K562 (cell line): ENCODE measurements at regions not wholly inside any gene's neighbourhood (a gene's known extent, or its start where the extent isn't known, plus 50 kb on each side); places are given as distances from the start of the nearest gene placed in this dataset.

Experiments
- ATAC-seq: fragments of 200-7000 bp; cut with Tn5 transposase; 3 replicates; pipeline ENCODE4 v1.9.1; 2020; ENCODE audit warnings: moderate library complexity
- BruUV-seq: library from RNA; stranded (reverse); fragments of 400-500 nt; replicated peaks from 2 replicates; lab custom pipeline; 2021; lab: Mats Ljungman, UMichigan
- CTCF ChIA-PET: fragments of 300-600 bp; formaldehyde crosslinking; extraction: SDS; loops from one replicate; lab custom pipeline; 2021; ENCODE audit warnings: low intra/inter-chr PET ratio; lab: Yijun Ruan, JAX
- POLR2A ChIA-PET: fragments of 300-600, 350-650 bp; sonication (Branson Sonifier 250); formaldehyde crosslinking; extraction: SDS; loops from one replicate; lab custom pipeline; 2021; ENCODE audit warnings: antibody characterized with exemption, inconsistent platforms; lab: Yijun Ruan, JAX
- DNase-seq, 4 experiments: peaks; one replicate each; pipeline versions ENCODE4 v3.0.0 to v3.0.0-alpha.2; 2011 to 2018; ENCODE audit warnings: low spot score in 3 of 4, mixed read lengths in 3 of 4; ENCODE audit errors: extremely low read depth in 1 of 4
- FAIRE-seq: peaks from 2 replicates; lab custom pipeline; 2011; peaks lifted over from hg19 to GRCh38; lab: Jason Lieb, UNC
- H2AFZ ChIP-seq: 2 replicates; pipeline ENCODE4 v1.6.0; 2011; ENCODE audit warnings: low read depth, low read length, control low read depth, inconsistent platforms
- H3K27ac ChIP-seq: fragments of 200-600 bp; 3 replicates; pipeline ENCODE4 v1.8.0; 2011; ENCODE audit warnings: low read depth, mild to moderate bottlenecking, control low read depth, inconsistent platforms, low read length, moderate library complexity, mixed read lengths; ENCODE audit errors: extremely low read depth
- H3K27me3 ChIP-seq, 2 experiments: fragments of 300-600 bp in 1 of 2; 2 replicates in 1 of 2; 3 replicates in 1 of 2; pipeline versions ENCODE4 v1.6.0 to v1.8.0; 2011; ENCODE audit warnings: inconsistent platforms in 2 of 2, low read length in 2 of 2, mild to moderate bottlenecking in 1 of 2, mixed read lengths in 1 of 2, moderate library complexity in 1 of 2; ENCODE audit not compliant: control insufficient read depth in 2 of 2, insufficient read depth in 2 of 2
- H3K36me3 ChIP-seq: fragments of 300-600 bp; 3 replicates; pipeline ENCODE4 v1.8.0; 2011; ENCODE audit warnings: mild to moderate bottlenecking, low read length, inconsistent platforms; ENCODE audit not compliant: control insufficient read depth, insufficient read depth
- H3K4me1 ChIP-seq, 2 experiments: fragments of 200-600 bp in 1 of 2; replicated peaks in 1 of 2; 2 replicates in 1 of 2; 3 replicates in 1 of 2; pipeline versions ENCODE4 v1.5.1 to v1.8.0; 2011; ENCODE audit warnings: inconsistent platforms in 2 of 2, low read length in 2 of 2, mild to moderate bottlenecking in 1 of 2, mixed read lengths in 1 of 2, moderate library complexity in 1 of 2; ENCODE audit not compliant: control insufficient read depth in 2 of 2, insufficient read depth in 2 of 2
- H3K4me2 ChIP-seq: 2 replicates; pipeline ENCODE4 v1.6.1; 2011; ENCODE audit warnings: low read length, control low read depth, inconsistent platforms, mixed read lengths; ENCODE audit not compliant: insufficient read depth
- H3K4me3 ChIP-seq: fragments of 200-600 bp; sonication (generic), shearing (Covaris generic); 2 replicates; pipeline ENCODE4 v1.5.1; 2016; ENCODE audit warnings: control low read depth, inconsistent platforms
- H3K79me2 ChIP-seq: fragments of 200-600 bp; 3 replicates; pipeline ENCODE4 v1.8.0; 2011; ENCODE audit warnings: low read length, inconsistent platforms; ENCODE audit not compliant: control insufficient read depth, insufficient read depth
- H3K9ac ChIP-seq, 2 experiments: 2 replicates each; pipeline versions ENCODE4 v1.6.0 to v1.6.1; 2011; ENCODE audit warnings: low read depth in 2 of 2, low read length in 2 of 2, control low read depth in 1 of 2, inconsistent platforms in 1 of 2, mild to moderate bottlenecking in 1 of 2, mixed read lengths in 1 of 2; ENCODE audit not compliant: insufficient read depth in 1 of 2
- H3K9me1 ChIP-seq: one replicate; pipeline ENCODE4 v1.6.0; 2011; ENCODE audit warnings: inconsistent platforms, mild to moderate bottlenecking, low read length, moderate library complexity; ENCODE audit not compliant: control insufficient read depth, insufficient read depth
- H3K9me3 ChIP-seq: replicated peaks from 2 replicates; pipeline ENCODE4 v1.5.1; 2011; ENCODE audit warnings: low read depth, low read length, inconsistent platforms; ENCODE audit not compliant: control insufficient read depth, insufficient read depth
- H4K20me1 ChIP-seq: replicated peaks from 2 replicates; pipeline ENCODE4 v1.6.1; 2011; ENCODE audit warnings: low read length, inconsistent platforms, mixed read lengths; ENCODE audit not compliant: control insufficient read depth, insufficient read depth
- SMAD2 ChIP-seq: fragments of 150-350 bp; IDR thresholded peaks from 2 replicates; pipeline ENCODE4 v1.6.1; 2014; ENCODE audit warnings: low read depth, mild to moderate bottlenecking, low read length
- ZFP1 ChIP-seq: fragments of 450-650 bp; formaldehyde crosslinking; IDR thresholded peaks from 2 replicates; pipeline ENCODE4 v1.4.0; 2020; ENCODE audit warnings: mild to moderate bottlenecking, mixed read lengths
- WGBS: fragments of 100-300 bp; shearing (Covaris generic); methylation state at CpG from one replicate; pipeline ENCODE4 v1.1.6; 2016; ENCODE audit warnings: low coverage, mixed read lengths; ENCODE audit not compliant: insufficient coverage; ENCODE audit errors: missing lambda C conversion rate; 5-methylcytosine and 5-hydroxymethylcytosine counted together
- in situ Hi-C: fragments of 300-500 bp; cut with MboI; formaldehyde crosslinking; loops from 4 replicates; pipeline ENCODE4 v1.15.0; 2018; ENCODE audit warnings: inconsistent platforms, mixed read lengths
- intact Hi-C: fragments of 100-400 bp; cut with micrococcal nuclease; formaldehyde crosslinking; loops from 2 replicates; pipeline ENCODE4 v1.14.2; 2022
- TF ChIP-seq, protein P1 (sequence below): fragments of 450-650 bp; IDR thresholded peaks from 2 replicates; pipeline ENCODE4 v1.6.1; 2018; ENCODE audit not compliant: partially characterized antibody

DNA sequence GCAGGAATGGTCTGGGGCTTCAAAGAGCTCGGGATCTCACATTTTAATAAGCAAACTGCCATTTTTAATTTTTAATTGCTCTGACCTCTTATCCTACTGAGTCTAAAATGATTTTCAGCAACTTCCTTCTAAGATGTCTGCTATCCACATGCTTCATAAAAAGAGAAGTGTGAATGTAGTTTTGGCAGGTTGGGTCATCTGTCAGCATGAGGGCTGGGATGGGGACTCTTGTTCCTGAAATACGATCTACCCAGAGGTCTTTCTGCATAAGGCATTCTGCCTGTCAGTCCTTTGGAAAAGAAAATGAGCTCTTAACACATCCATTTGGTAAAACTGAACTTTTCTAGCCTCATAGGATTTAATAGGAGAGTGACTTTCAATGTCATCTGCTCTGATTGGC, 252.8 kb upstream of the APCDD1 start:
- no peaks in the 10 kb centered on the region for H3K36me3 ChIP-seq
- no peak overlapping the region for H2AFZ ChIP-seq
- ATAC-seq (no peak), FAIRE-seq (no peak), DNase-seq (no peak)
- POLR2A ChIA-PET: interaction anchor here (0.7 kb wide), 1 partner anchor 11 kb away, joined by 3 read pairs; no protein-coding TSS in a partner anchor
- in situ Hi-C loops: no loop called here
- CTCF ChIA-PET: no interaction called here
- H3K27ac ChIP-seq: no peak overlapping the region
- H3K79me2 ChIP-seq: no peaks in the 10 kb centered on the region
- no peak overlapping the region for H3K4me2 ChIP-seq
- BruUV-seq: no TSS peak
- no peak overlapping the region for H3K4me3 ChIP-seq
- intact Hi-C loops: no loop called here
- TF ChIP-seq, protein P1, sequence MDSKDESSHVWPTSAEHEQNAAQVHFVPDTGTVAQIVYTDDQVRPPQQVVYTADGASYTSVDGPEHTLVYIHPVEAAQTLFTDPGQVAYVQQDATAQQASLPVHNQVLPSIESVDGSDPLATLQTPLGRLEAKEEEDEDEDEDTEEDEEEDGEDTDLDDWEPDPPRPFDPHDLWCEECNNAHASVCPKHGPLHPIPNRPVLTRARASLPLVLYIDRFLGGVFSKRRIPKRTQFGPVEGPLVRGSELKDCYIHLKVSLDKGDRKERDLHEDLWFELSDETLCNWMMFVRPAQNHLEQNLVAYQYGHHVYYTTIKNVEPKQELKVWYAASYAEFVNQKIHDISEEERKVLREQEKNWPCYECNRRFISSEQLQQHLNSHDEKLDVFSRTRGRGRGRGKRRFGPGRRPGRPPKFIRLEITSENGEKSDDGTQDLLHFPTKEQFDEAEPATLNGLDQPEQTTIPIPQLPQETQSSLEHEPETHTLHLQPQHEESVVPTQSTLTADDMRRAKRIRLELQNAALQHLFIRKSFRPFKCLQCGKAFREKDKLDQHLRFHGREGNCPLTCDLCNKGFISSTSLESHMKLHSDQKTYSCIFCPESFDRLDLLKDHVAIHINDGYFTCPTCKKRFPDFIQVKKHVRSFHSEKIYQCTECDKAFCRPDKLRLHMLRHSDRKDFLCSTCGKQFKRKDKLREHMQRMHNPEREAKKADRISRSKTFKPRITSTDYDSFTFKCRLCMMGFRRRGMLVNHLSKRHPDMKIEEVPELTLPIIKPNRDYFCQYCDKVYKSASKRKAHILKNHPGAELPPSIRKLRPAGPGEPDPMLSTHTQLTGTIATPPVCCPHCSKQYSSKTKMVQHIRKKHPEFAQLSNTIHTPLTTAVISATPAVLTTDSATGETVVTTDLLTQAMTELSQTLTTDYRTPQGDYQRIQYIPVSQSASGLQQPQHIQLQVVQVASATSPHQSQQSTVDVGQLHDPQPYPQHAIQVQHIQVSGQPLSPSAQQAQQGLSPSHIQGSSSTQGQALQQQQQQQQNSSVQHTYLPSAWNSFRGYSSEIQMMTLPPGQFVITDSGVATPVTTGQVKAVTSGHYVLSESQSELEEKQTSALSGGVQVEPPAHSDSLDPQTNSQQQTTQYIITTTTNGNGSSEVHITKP: no peak
- H3K9ac ChIP-seq: no peak overlapping the region
- H3K9me1 ChIP-seq: no peaks in the 10 kb centered on the region
- no peaks in the 10 kb centered on the region for H4K20me1 ChIP-seq
- peaks cover 7 to 23% of the 10 kb centered on the region in 2 experiments; a peak in 2 of 5 replicates for H3K27me3 ChIP-seq
- no peaks in the 10 kb centered on the region for H3K9me3 ChIP-seq
- H3K4me1 ChIP-seq: no peaks in the 10 kb centered on the region
- 0% methylated on average over 2 of the region's 2 CpGs for WGBS

DNA sequence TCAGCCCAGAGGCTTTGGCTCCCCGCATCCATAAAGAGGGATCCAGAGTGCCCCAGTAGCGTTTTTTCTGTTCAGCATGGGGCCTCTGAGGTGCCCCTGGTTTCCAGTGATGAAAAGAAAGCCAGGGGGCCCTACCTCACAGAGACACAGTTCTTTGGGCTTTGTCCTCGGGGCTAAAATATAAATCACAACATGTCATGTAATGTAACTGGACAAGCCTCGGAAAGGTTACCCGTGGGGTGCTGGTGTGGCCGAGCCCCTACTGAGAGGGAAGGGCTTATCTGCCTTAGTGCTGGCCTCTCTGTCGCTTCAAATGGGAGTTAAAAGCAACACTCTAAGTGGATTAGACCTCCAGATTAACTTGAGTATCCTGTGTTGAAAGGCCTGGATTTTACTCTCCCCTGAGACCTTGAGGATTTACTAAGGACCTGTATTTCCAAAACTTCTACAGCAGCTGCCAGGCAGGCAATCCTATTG, 251.6 kb upstream of the APCDD1 start:
- Histone ChIP-seq H3K9ac (no peak overlapping the region), H3K4me3 (no peak overlapping the region), H3K9me3 (no peaks in the 10 kb centered on the region), H4K20me1 (no peaks in the 10 kb centered on the region), H3K4me1 (no peaks in the 10 kb centered on the region), H3K79me2 (no peaks in the 10 kb centered on the region), H3K36me3 (no peaks in the 10 kb centered on the region), H3K27me3 (peaks cover 9 to 23% of the 10 kb centered on the region in 2 experiments; a peak in 3 of 5 replicates), H3K4me2 (no peak overlapping the region), H3K27ac (no peak overlapping the region), H3K9me1 (no peaks in the 10 kb centered on the region), H2AFZ (no peak overlapping the region)
- 0% methylated on average over 7 of the region's 7 CpGs for WGBS
- DNase-seq: no peak
- CTCF ChIA-PET: no interaction called here
- no TSS peak for BruUV-seq
- FAIRE-seq: no peak
- TF ChIP-seq ZFP1: no peak
- no peak for TF ChIP-seq SMAD2
- intact Hi-C loops (no loop called here), in situ Hi-C loops (no loop called here)
- POLR2A ChIA-PET: no interaction called here
- no peak for ATAC-seq
